Loucy (cell line): ENCODE measurements at regions not wholly inside any gene's neighbourhood (a gene's known extent, or its start where the extent isn't known, plus 50 kb on each side); places are given as distances from the start of the nearest gene placed in this dataset.

Experiments used
- EZH2phosphoT487 ChIP-seq: fragments of 200-600 bp; IDR thresholded peaks from 2 replicates; pipeline ENCODE4 v1.6.1; 2018; ENCODE audit warnings: antibody characterized with exemption, mild to moderate bottlenecking, moderate library complexity, borderline replicate concordance
- TF ChIP-seq, protein P1 (sequence below): fragments of 200-600 bp; sonication (generic); conservative IDR thresholded peaks from 2 replicates; pipeline ENCODE4 v1.5.1; 2014; ENCODE audit warnings: mild to moderate bottlenecking, antibody characterized with exemption, low read length

GRCh38 chr1:221630236-221630635, 111.7 kb downstream of the DUSP10 start:
- TF ChIP-seq, protein P1, sequence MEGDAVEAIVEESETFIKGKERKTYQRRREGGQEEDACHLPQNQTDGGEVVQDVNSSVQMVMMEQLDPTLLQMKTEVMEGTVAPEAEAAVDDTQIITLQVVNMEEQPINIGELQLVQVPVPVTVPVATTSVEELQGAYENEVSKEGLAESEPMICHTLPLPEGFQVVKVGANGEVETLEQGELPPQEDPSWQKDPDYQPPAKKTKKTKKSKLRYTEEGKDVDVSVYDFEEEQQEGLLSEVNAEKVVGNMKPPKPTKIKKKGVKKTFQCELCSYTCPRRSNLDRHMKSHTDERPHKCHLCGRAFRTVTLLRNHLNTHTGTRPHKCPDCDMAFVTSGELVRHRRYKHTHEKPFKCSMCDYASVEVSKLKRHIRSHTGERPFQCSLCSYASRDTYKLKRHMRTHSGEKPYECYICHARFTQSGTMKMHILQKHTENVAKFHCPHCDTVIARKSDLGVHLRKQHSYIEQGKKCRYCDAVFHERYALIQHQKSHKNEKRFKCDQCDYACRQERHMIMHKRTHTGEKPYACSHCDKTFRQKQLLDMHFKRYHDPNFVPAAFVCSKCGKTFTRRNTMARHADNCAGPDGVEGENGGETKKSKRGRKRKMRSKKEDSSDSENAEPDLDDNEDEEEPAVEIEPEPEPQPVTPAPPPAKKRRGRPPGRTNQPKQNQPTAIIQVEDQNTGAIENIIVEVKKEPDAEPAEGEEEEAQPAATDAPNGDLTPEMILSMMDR, result no peak
- TF ChIP-seq EZH2phosphoT487, result no peak
